Epidermal melanocyte (primary cell): ENCODE measurements at regions not wholly inside any gene's neighbourhood (a gene's known extent, or its start where the extent isn't known, plus 50 kb on each side); places are given as distances from the start of the nearest gene placed in this dataset.
"Not testable (repeated sequence)": the region's sequence is repeated elsewhere in the genome, so short reads cannot be mapped to it uniquely, and the experiment has no call there.

Source experiments
- DNase-seq: peaks from one replicate; pipeline ENCODE4 v3.0.0; 2011; ENCODE audit warnings: low spot score; ENCODE audit not compliant: insufficient read length

GRCh38 chr4:171348090-171348489 lies 465.1 kb upstream of the GALNTL6 start:
- no peak for DNase-seq

GRCh38 chr4:171342646-171343045 lies 470.6 kb upstream of the GALNTL6 start:
- DNase-seq = no peak

- no peak for DNase-seq
Measured at GRCh38 chr4:171340258-171340657, 472.9 kb upstream of the GALNTL6 start.

GRCh38 chr4:171334549-171334948 lies 478.7 kb upstream of the GALNTL6 start:
- DNase-seq = no peak

- no peak for DNase-seq
Measured at GRCh38 chr4:171308661-171309060, 504.5 kb upstream of the GALNTL6 start.

GRCh38 chr4:171298048-171298718 lies 515.0 kb upstream of the GALNTL6 start:
- DNase-seq = not testable (repeated sequence)

GRCh38 chr4:171288816-171289432 lies 524.3 kb upstream of the GALNTL6 start:
- no peak for DNase-seq

- no peak for DNase-seq
Measured at GRCh38 chr4:171281359-171281758, 531.8 kb upstream of the GALNTL6 start.

- DNase-seq = no peak
Measured at GRCh38 chr4:171279131-171279530, 534.1 kb upstream of the GALNTL6 start.

- no peak for DNase-seq
Measured at GRCh38 chr4:171266671-171267070, 546.5 kb upstream of the GALNTL6 start.

- DNase-seq = no peak
Measured at GRCh38 chr4:171265190-171265818, 547.9 kb upstream of the GALNTL6 start.

- no peak for DNase-seq
Measured at GRCh38 chr4:171256223-171256622, 557.0 kb upstream of the GALNTL6 start.

GRCh38 chr4:171246948-171247347 lies 566.3 kb upstream of the GALNTL6 start:
- DNase-seq = no peak

- DNase-seq = no peak
Measured at GRCh38 chr4:171242831-171243230, 570.4 kb upstream of the GALNTL6 start.

- no peak for DNase-seq
Measured at GRCh38 chr4:171239196-171239595, 574.0 kb upstream of the GALNTL6 start.

GRCh38 chr4:171235521-171235920 lies 577.7 kb upstream of the GALNTL6 start:
- DNase-seq = no peak

GRCh38 chr4:171229354-171229753 lies 583.9 kb upstream of the GALNTL6 start:
- not testable (repeated sequence) for DNase-seq

- DNase-seq = no peak
Measured at GRCh38 chr4:171221181-171221580, 592.0 kb upstream of the GALNTL6 start.

GRCh38 chr4:171203425-171203824 lies 609.8 kb upstream of the GALNTL6 start:
- no peak for DNase-seq

GRCh38 chr4:171202908-171203307 lies 610.3 kb upstream of the GALNTL6 start:
- no peak for DNase-seq

- no peak for DNase-seq
Measured at GRCh38 chr4:171186700-171187099, 626.5 kb upstream of the GALNTL6 start.

GRCh38 chr4:171181090-171181489 lies 632.1 kb upstream of the GALNTL6 start:
- no peak for DNase-seq

- no peak for DNase-seq
Measured at GRCh38 chr4:171170671-171171070, 642.5 kb upstream of the GALNTL6 start.
